SH-SY5Y (cell line): ENCODE measurements at regions not wholly inside any gene's neighbourhood (a gene's known extent, or its start where the extent isn't known, plus 50 kb on each side); places are given as distances from the start of the nearest gene placed in this dataset.

Source experiments
- GATA2 ChIP-seq: IDR thresholded peaks from 2 replicates; pipeline ENCODE4 v1.6.1; 2011; ENCODE audit warnings: mild to moderate bottlenecking, low read depth, low read length
- GATA3 ChIP-seq: IDR thresholded peaks from 2 replicates; pipeline ENCODE4 v1.6.1; 2011; ENCODE audit warnings: low read depth, mild to moderate bottlenecking, low read length, moderate library complexity

DNA sequence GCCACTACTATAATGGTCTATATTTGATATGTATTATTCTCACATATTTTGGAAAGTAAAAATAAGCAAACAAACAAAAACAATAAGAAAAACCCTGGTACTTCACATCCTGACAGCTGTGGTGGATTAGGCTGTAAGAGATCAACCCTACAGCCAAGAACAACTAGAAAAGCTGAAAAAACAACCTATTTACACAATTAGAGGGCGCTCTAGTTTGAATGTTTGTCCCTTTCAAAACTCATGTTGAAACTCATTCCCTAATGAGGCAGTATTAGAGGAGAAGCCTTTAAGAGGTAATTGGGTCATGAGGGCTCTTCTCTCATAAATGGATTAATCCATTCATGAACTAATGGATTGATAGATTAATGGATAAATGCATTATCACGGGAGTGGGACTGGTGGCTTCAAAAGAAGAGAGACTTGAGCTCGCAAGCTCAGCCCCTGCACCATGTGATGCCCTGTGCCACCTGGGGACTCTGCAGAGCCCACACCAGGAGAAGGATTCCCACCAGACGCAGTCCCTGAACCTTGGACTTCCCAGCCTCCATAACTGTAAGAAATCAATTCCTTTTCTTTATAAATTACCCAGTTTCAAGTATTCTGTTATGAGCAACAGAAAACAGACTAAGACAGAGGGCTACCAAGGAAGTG is 733.9 kb upstream of the ARGLU1 start:
- TF ChIP-seq GATA3 (no peak), GATA2 (no peak)
